Activated CD8-positive, alpha-beta memory T cell treated with anti-CD3 and anti-CD28 coated beads, Interleukin-2, amount 50 U/mL, for 4 hours (primary cell): ENCODE measurements at regions not wholly inside any gene's neighbourhood (a gene's known extent, or its start where the extent isn't known, plus 50 kb on each side); places are given as distances from the start of the nearest gene placed in this dataset.
"Not testable (repeated sequence)": the region's sequence is repeated elsewhere in the genome, so short reads cannot be mapped to it uniquely, and the experiment has no call there.

ENCODE experiments used
- DNase-seq: peaks from one replicate; pipeline ENCODE4 v3.0.0-alpha.2; 2020

DNA sequence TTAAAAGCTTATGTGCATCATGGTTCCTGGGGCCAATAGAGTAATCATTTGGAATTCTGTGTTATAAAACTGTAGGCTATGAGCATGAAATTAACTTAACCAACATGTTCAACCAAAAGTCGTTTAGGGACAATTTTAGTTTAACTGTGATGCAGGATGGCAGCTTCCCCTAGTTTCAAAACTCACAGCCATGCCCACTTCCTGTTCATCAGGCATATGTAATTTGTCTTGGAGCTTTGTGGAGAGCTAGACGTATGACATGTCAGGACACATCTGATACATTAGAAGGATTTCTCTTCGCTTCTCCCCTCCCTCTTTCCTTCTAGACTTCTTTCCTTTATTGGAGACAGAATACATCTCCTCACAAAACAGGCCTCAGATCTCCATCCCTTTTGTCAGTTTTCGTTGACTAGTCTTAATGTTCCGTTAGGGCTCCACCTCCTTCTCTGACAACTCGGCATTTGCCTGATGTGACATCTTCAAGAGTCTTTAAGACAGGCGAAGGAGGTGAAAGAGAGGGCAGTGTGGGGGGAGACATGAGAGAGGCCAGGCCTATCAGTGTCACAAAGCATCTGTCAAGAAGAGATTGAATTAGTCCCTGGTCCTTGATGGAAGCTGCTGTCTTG lies 176.0 kb downstream of the MSX2 start:
- no peak for DNase-seq

GRCh38 chr5:174897281-174897950 lies 173.0 kb downstream of the MSX2 start:
- no peak for DNase-seq

DNA sequence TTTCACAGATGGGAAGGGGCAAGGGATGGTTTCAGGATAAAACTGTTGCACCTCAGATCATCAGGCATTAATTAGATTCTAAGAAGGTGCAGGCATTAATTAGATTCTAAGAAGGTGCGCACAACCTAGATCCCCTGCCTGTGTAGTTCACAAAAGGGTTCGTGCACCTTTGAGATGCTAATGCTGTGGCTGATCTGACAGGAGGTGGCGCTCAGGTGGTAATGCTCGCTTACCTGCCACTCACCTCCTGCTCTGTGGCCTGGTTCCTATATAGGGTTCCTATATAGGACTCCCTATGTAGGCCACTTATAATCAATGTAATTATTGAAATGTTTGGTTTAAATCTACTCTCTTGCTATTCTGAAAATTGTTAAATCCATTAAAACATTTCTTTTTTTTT lies 171.0 kb downstream of the MSX2 start:
- no peak for DNase-seq

DNA sequence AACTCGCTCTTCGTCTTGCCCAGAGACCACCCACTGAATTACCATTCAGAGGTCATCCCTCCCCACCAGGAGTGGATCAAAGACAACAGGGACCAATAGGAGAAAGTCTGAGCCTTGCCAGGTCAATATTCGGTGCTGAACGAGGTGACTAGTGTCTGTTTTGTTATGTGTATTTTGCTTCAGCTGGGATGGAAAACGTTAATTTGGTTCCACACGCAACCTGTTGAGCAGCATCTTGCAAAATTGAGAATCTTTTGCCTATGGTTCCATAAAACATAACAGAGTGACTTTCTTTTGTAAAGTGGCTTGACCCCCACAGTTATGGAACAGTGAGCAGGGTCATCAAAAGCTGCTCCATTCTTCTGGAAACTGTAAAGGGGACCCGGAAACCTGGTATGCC lies 168.4 kb downstream of the MSX2 start:
- no peak for DNase-seq

DNA sequence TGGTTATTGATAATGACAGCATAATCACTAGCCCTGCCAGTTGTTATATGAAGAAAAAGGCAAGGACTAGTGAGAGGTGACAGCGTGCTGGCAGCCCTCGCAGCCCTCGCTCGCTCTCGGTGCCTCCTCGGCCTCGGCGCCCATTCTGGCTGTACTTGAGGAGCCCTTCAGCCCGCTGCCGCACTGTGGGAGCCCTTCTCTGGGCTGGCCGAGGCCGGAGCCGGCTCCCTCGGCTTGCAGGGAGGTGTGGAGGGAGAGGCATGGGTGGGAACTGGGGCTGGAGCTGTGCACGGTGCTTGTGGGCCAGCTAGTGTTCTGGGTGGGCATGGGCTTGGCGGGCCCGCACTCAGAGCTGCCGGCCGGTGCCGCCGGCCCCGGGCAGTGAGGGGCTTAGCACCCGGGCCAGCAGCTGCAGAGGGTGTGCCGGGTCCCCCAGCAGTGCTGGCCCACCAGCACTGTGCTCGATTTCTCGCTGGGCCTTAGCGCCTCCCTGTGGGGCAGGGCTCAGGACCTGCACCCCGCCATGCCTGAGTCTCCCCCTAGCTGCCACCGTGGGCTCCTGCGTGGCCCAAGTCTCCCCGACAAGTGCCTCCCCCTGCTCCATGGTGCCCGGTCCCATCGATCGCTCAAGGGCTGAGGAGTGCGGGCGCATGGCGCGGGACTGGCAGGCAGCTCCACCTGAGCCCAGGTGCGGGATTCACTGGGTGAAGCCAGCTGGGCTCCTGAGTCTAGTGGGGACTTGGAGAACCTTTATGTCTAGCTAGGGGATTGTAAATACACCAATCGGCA lies 156.2 kb downstream of the MSX2 start:
- DNase-seq, result not testable (repeated sequence)

- no peak for DNase-seq
Observed at GRCh38 chr5:174877987-174878386, 153.6 kb downstream of the MSX2 start.

GRCh38 chr5:174872271-174872670 lies 147.9 kb downstream of the MSX2 start:
- DNase-seq, result no peak

GRCh38 chr5:174852143-174852542 lies 127.8 kb downstream of the MSX2 start:
- no peak for DNase-seq

GRCh38 chr5:174850565-174851169 lies 126.3 kb downstream of the MSX2 start:
- DNase-seq, result no peak

GRCh38 chr5:174849426-174849825 lies 125.0 kb downstream of the MSX2 start:
- DNase-seq, result no peak

DNA sequence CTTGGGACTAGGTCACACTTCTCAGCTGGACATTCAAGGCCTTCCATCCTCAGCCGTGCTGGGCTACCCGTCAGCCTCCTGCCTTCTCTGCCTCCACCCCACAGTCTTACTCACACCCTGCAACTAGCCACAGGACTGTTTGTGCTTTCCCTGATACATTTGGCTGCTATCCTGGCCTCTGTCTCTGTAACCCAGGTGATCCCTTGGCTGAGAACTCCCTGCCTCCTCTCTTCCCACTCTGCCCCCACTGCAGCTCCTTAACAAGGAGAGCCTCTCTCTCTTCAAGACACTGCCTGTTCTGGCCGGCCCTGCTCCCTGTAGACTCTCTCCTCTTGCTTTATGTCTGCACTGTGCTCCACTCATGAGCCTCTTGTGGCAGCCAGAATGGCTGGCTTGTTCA lies 120.6 kb downstream of the MSX2 start:
- no peak for DNase-seq

- no peak for DNase-seq
Observed at GRCh38 chr5:174843263-174844250, 119.2 kb downstream of the MSX2 start.

DNA sequence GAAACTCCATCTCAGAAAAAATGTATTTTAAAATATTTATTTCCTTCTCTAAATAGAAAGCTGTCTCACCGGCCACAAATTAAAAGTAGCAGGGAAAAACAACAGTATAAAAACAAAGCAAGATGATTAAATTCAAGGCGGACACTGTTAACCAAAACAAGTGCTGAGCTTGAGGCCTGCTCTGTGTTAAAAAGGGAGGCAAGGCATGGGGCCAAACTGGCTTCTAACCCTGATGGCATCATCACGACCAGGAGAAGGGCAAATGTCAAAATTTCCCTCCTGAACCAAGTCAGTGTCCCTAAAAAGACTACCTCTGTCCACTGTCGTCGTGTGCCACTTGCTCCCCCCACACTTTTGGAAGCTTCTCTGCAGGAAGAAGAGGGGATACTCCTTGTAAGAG lies 116.1 kb downstream of the MSX2 start:
- no peak for DNase-seq

DNA sequence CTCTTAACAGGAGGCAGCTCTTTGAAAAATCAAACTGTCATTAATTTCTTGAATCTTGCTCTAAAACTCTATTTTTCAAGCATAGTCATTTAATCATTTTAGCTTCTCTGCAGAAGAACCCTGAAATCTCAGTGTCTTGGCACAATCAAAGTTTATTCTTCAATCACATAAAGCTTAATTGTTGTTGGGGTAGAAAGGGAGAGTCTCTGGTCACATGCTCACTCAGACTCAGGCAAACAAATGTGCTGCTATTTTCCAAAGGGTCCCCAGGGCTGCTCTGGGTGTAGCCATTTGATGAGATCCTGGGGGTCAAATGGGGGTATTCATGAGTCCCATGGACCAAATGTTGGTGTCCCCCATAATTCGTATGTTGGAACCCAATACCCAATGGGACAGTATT lies 114.8 kb downstream of the MSX2 start:
- DNase-seq, result no peak

GRCh38 chr5:174837919-174838902 lies 113.8 kb downstream of the MSX2 start:
- no peak for DNase-seq

GRCh38 chr5:174834081-174834480 lies 109.7 kb downstream of the MSX2 start:
- no peak for DNase-seq

- no peak for DNase-seq
Observed at GRCh38 chr5:174832811-174833210, 108.4 kb downstream of the MSX2 start.

- DNase-seq, result no peak
Observed at GRCh38 chr5:174832025-174832424, 107.6 kb downstream of the MSX2 start.

DNA sequence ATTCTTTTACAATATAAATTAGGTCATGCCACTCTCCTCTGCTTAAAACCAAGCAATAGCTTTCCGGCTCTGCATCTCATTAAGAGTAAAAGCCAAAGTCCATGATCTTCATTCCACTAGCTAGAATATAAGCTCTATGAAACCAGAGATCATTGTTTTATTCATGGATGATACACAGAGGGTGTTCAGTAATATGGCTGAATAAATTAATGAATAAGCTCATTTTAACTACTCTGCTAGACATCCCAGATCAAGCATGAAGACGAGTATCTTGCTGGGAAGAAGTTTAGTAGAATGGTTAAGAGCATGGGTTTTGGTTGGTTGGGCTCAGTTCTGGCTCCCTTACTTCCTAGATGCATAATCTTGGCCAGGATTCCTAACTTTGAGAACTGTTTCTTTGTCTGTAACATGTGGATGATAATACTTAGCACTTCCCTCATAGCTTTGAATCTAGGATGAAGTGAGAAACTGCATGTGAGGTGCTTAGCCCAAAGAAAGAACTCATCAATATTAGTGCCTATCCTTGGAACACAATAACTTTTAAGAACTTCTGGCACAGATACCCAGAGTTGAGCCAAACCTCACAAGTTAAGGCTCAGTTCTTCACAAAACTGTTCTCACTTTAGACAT lies 106.8 kb downstream of the MSX2 start:
- DNase-seq, result no peak

DNA sequence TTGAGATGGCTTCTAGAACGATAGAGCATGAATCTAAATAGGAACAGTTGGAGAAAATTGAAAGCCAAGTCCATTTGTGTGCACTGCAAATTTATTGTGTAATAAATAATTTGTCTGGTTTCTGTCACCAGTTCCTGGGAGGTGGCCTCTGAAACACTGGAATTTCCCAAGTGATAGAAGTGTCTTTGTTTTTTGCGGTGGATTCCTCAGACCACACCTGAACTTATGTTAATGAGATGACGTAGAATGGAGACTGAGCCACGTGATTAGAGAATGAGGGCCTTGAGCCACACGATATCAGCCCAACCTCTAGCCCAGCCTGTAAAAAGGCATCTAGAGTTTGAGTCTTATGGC lies 105.1 kb downstream of the MSX2 start:
- DNase-seq, result no peak
